ENCODE measurements at regions not wholly inside any gene's neighbourhood (a gene's known extent, or its start where the extent isn't known, plus 50 kb on each side); places are given as distances from the start of the nearest gene placed in this dataset.

DNA sequence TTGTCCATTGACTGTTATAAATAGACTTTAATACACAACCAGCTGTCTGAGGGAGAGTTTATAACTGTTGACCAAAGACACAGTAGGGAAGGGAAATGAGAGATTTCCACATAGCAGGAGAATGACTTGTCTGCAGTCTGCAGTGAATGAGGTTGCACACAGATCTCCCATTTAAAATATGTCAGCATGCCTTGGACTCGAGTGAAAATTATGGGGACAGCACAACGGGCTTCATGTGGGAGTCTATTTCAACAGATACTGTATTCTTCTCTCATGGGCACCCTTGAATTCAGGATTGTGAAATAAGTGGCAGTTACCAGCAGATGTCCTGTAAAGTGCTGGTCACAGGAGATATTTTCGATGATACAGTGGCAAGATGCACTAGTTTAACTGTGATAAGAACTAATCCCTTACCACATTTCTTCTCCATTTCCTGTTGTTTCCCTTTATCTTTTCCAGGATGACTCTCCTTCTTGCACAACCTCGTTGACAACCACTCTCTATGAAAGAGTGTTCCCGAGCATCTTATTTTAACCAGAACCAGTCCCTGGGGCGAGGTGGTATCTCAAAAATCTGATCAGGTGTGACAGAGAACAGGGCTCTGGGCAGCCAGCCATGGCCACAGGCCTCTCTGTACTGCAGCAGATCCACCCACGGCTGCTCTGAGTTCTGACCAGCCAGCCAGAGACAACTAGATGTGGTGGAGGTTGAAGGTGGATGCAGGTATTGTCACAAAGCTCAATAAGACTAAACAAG is 51.5 kb upstream of the MAP3K1 start:
- peak overlapping the region; percentile 30 for H3K4me2 ChIP-seq
- H2AFZ ChIP-seq: no peak overlapping the region
- no peaks in the 10 kb centered on the region for H3K79me2 ChIP-seq
- DNase-seq (ENCODE audit: low spot score): peak; percentile 28
- H3K4me3 ChIP-seq: no peak overlapping the region
- no peaks in the 10 kb centered on the region for H4K20me1 ChIP-seq (ENCODE audit: insufficient read depth, poor library complexity, severe bottlenecking)
- H3K9me2 ChIP-seq (replicated peaks; ENCODE audit: insufficient read depth): no peaks in the 10 kb centered on the region
- H3K27ac ChIP-seq: peak overlapping the region; percentile 29
- peaks cover 7% of the 10 kb centered on the region for H3K4me1 ChIP-seq (ENCODE audit: insufficient read depth)
- WGBS (ENCODE audit: low lambda C conversion rate, missing lambda C conversion rate): 32% methylated on average over 7 of the region's 7 CpGs
- no peaks in the 10 kb centered on the region for H3K9me3 ChIP-seq (ENCODE audit: low read depth)
- TF ChIP-seq, protein P1, sequence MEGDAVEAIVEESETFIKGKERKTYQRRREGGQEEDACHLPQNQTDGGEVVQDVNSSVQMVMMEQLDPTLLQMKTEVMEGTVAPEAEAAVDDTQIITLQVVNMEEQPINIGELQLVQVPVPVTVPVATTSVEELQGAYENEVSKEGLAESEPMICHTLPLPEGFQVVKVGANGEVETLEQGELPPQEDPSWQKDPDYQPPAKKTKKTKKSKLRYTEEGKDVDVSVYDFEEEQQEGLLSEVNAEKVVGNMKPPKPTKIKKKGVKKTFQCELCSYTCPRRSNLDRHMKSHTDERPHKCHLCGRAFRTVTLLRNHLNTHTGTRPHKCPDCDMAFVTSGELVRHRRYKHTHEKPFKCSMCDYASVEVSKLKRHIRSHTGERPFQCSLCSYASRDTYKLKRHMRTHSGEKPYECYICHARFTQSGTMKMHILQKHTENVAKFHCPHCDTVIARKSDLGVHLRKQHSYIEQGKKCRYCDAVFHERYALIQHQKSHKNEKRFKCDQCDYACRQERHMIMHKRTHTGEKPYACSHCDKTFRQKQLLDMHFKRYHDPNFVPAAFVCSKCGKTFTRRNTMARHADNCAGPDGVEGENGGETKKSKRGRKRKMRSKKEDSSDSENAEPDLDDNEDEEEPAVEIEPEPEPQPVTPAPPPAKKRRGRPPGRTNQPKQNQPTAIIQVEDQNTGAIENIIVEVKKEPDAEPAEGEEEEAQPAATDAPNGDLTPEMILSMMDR (IDR thresholded peaks at IDR 0.05; ENCODE audit: poor library complexity): no peak
- TF ChIP-seq EZH2 (IDR thresholded peaks at IDR 0.05; ENCODE audit: borderline replicate concordance): no peak
- no peak for TF ChIP-seq EZH2phosphoT487 (IDR thresholded peaks at IDR 0.05; ENCODE audit: low read depth, severe bottlenecking, unreplicated experiment)
- no peaks in the 10 kb centered on the region for H3K36me3 ChIP-seq (replicated peaks; ENCODE audit: insufficient read depth, low read depth)
- H3K27me3 ChIP-seq: no peaks in the 10 kb centered on the region

DNA sequence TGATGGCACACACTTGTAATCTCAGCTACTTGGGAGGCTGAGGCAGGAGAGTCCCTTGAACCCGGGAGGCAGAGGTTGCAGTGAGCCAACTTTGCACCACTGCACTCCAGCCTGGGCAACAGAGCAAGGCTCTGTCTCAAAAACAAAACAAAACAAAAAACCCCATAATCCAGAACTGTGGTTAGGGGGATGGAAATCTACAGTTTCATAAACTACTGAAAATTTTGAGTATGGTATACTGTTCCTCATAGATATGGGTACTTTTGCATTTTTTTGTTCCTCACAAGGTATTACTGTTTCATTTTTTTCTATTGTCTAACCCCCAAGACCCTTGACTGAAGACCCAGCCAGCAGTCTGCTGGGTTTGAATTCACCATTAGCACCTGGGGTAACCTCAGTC is 52.2 kb upstream of the MAP3K1 start:
- H4K20me1 ChIP-seq (ENCODE audit: insufficient read depth, poor library complexity, severe bottlenecking): no peaks in the 10 kb centered on the region
- H3K9me3 ChIP-seq (ENCODE audit: low read depth): no peaks in the 10 kb centered on the region
- no peak for DNase-seq (ENCODE audit: low spot score)
- H3K27ac ChIP-seq: no peak overlapping the region
- 100% methylated on average over 1 of the region's 1 CpG for WGBS (ENCODE audit: low lambda C conversion rate, missing lambda C conversion rate)
- H3K4me2 ChIP-seq: no peak overlapping the region
- H3K36me3 ChIP-seq (replicated peaks; ENCODE audit: insufficient read depth, low read depth): no peaks in the 10 kb centered on the region
- TF ChIP-seq, protein P1 (IDR thresholded peaks at IDR 0.05; ENCODE audit: poor library complexity): no peak
- TF ChIP-seq EZH2phosphoT487 (IDR thresholded peaks at IDR 0.05; ENCODE audit: low read depth, severe bottlenecking, unreplicated experiment) (no peak), EZH2 (IDR thresholded peaks at IDR 0.05; ENCODE audit: borderline replicate concordance) (no peak)
- H3K4me1 ChIP-seq (ENCODE audit: insufficient read depth): peaks cover 7% of the 10 kb centered on the region
- no peak overlapping the region for H2AFZ ChIP-seq
- H3K27me3 ChIP-seq: no peaks in the 10 kb centered on the region
- no peaks in the 10 kb centered on the region for H3K9me2 ChIP-seq (replicated peaks; ENCODE audit: insufficient read depth)
- no peaks in the 10 kb centered on the region for H3K79me2 ChIP-seq
- H3K4me3 ChIP-seq: no peak overlapping the region

DNA sequence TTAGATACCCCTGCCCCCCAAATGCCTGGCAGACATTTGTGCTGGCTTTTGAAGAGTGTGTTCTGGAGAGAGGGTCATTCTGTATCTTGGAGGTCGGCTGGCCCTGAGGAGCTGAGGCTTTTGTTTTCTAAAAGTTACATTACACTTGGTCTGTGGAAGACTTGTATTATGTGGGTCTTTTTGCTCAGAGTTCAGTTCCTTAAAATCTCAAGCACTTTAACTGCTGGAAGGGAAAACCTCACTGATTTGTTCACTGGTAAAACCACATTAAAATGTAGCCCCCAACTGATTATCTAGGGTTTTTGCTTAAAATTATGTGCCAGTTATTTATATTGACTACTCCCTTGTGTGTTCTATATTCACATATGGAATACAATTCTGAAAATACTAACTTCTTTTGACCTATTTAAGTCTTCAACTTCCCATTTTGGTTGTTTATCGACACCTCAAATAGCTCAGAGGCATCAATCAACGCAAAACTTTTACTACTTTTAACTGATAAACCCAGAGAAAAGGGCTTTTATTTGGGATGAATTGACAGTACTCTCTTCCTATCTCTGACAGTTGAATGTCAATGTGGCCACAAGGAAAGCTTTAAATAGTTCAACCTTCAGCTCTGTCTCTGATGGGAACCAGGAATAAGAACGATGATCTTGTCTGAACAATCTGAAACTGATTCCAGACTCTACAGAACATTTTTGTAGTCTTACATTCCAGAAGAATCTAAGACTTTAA is 54.0 kb upstream of the MAP3K1 start:
- no peak for DNase-seq (ENCODE audit: low spot score)
- H3K27me3 ChIP-seq: no peaks in the 10 kb centered on the region
- H3K36me3 ChIP-seq (replicated peaks; ENCODE audit: insufficient read depth, low read depth): no peaks in the 10 kb centered on the region
- H3K27ac ChIP-seq: no peak overlapping the region
- WGBS (ENCODE audit: low lambda C conversion rate, missing lambda C conversion rate): 44% methylated on average over 4 of the region's 4 CpGs
- peaks cover 7% of the 10 kb centered on the region for H3K4me1 ChIP-seq (ENCODE audit: insufficient read depth)
- H2AFZ ChIP-seq: no peak overlapping the region
- no peaks in the 10 kb centered on the region for H3K9me2 ChIP-seq (replicated peaks; ENCODE audit: insufficient read depth)
- H3K79me2 ChIP-seq: no peaks in the 10 kb centered on the region
- no peaks in the 10 kb centered on the region for H4K20me1 ChIP-seq (ENCODE audit: insufficient read depth, poor library complexity, severe bottlenecking)
- no peak for TF ChIP-seq EZH2phosphoT487 (IDR thresholded peaks at IDR 0.05; ENCODE audit: low read depth, severe bottlenecking, unreplicated experiment)
- TF ChIP-seq, protein P1 (IDR thresholded peaks at IDR 0.05; ENCODE audit: poor library complexity): no peak
- TF ChIP-seq EZH2 (IDR thresholded peaks at IDR 0.05; ENCODE audit: borderline replicate concordance): no peak
- no peak overlapping the region for H3K4me3 ChIP-seq
- no peak overlapping the region for H3K4me2 ChIP-seq
- no peaks in the 10 kb centered on the region for H3K9me3 ChIP-seq (ENCODE audit: low read depth)
